IPS DF 6.9 (cell line): ENCODE measurements at regions not wholly inside any gene's neighbourhood (a gene's known extent, or its start where the extent isn't known, plus 50 kb on each side); places are given as distances from the start of the nearest gene placed in this dataset.
"Not testable (repeated sequence)": the region's sequence is repeated elsewhere in the genome, so short reads cannot be mapped to it uniquely, and the experiment has no call there.

Experiments
- DNase-seq: peaks from one replicate; pipeline ENCODE4 v3.0.0-alpha.2; 2013; ENCODE audit warnings: low read depth, low spot score
- H3K27ac ChIP-seq: one replicate; pipeline ENCODE4 v1.5.1; 2013; ENCODE audit warnings: low read length, control low read depth
- H3K27me3 ChIP-seq: 2 replicates; pipeline ENCODE4 v1.6.1; 2013; ENCODE audit warnings: mild to moderate bottlenecking, low read length; ENCODE audit not compliant: control insufficient read depth, insufficient read depth
- H3K36me3 ChIP-seq: 2 replicates; pipeline ENCODE4 v1.6.1; 2013; ENCODE audit warnings: low read length; ENCODE audit not compliant: control insufficient read depth, insufficient read depth
- H3K4me1 ChIP-seq: 2 replicates; pipeline ENCODE4 v1.6.1; 2013; ENCODE audit warnings: low read length; ENCODE audit not compliant: control insufficient read depth, insufficient read depth
- H3K4me3 ChIP-seq: 2 replicates; pipeline ENCODE4 v1.5.1; 2013; ENCODE audit warnings: mild to moderate bottlenecking, low read length
- H3K9me3 ChIP-seq: 2 replicates; pipeline ENCODE4 v1.6.1; 2013; ENCODE audit warnings: low read length, inconsistent platforms; ENCODE audit not compliant: control insufficient read depth, insufficient read depth
- WGBS: extraction: QIAGEN DNeasy Blood & Tissue Kit; methylation state at CpG from one replicate; pipeline ENCODE4 v1.1.7; 2013; ENCODE audit warnings: mixed read lengths, missing lambda C conversion rate; ENCODE audit not compliant: insufficient read length, insufficient coverage; 5-methylcytosine and 5-hydroxymethylcytosine counted together

DNA sequence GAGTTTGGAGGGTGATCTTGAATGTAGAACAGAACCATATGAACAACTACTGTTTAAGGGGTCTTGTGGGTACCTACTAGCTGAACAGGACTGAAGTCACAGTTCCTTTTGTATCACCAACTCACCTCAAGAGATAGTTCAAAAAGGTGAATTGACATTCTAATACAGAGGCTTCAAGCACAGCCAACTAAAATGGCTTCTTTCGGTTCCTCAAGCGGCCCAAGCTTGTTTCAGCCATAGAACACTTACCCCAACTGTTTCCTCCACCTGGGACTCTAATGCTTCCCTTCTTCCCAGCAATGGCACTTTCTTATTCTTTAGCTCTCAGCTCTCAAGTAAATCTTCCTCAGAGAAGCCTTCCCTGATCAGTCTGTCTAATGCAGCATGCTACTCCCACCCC lies 277.5 kb upstream of the GK2 start:
- H3K4me1 ChIP-seq: no peaks in the 10 kb centered on the region
- no peak overlapping the region for H3K27ac ChIP-seq
- H3K9me3 ChIP-seq: no peaks in the 10 kb centered on the region
- DNase-seq: no peak
- H3K27me3 ChIP-seq: no peaks in the 10 kb centered on the region
- H3K4me3 ChIP-seq: no peak overlapping the region
- no peaks in the 10 kb centered on the region for H3K36me3 ChIP-seq
- whole genome bisulfite sequencing: no CpG with 5 or more reads among the region's 2 CpGs

DNA sequence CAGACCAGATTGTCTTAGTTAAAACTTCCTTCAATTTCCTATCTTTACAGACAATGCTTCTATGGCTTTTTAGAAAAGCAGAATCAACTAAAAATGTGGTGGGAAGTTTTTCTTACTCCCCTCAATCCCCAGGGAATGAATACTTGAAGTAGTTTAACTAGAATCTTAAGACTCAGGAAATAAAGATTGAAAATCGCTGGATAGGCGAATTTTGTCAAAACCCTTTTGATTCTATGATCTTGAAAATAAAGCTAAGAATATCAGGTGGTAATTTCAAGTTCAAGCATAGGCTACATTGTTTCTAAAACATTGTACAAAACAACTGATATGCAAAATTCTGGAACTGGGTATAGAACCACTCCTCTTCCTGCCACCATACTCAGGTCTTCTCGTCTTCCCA lies 276.5 kb upstream of the GK2 start:
- H3K9me3 ChIP-seq: no peaks in the 10 kb centered on the region
- H3K4me1 ChIP-seq: no peaks in the 10 kb centered on the region
- no peak for DNase-seq
- no peaks in the 10 kb centered on the region for H3K27me3 ChIP-seq
- no CpG with 5 or more reads among the region's 3 CpGs for WGBS
- no peaks in the 10 kb centered on the region for H3K36me3 ChIP-seq
- H3K27ac ChIP-seq: no peak overlapping the region
- no peak overlapping the region for H3K4me3 ChIP-seq

DNA sequence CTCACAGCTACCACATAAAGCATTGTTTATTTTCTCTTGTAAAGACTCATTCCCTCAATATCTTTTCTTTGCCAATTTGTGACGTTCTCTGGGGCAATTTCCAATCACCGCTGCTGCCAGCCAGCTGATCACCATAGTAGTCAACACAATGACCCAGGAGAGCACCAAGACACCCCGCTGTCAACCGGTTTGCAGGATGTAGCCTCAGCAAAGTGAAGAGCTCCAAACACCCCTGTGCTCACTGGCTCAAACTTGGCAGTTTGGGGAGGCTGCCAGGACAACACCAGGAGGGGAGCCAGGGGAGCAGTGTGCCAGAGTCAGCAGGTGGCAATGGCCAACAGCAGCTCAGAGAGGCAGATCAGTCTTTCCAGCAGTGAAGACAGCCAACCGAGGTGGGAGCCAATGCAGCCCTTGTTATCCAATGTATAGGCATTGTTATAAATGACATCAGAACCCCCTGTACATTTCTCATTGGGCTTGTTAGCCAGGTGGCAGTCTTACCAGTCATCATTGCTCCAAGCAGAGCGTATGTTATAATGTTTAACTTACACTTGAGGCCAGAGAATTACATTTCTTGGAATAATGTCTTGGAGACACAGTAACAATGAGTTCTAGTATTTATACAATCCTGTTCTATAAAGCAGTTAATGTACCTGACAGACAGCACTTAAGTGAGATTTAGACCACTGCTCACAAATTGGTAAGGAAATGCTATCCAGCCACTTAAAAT lies 274.9 kb upstream of the GK2 start:
- no peaks in the 10 kb centered on the region for H3K4me1 ChIP-seq

DNA sequence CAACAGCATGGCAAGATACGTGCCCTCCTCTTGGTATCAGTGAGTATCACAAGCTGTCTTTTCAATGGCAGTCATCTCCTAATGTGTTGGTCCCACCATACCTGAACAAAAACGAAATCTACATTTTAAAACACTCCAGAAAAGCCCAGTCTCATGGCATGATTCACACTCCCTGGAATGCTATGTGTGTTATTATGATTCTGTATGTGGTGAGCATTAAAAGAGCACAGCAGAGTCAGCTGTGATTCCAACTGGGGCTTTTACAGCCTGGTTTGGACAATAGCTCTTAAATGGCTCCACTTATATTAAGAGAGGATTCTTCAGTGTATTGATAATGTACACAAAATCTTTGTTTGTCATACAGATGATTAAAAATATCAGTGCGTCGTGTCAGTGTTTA lies 274.1 kb upstream of the GK2 start:
- H3K4me1 ChIP-seq: no peaks in the 10 kb centered on the region
- WGBS: no CpG with 5 or more reads among the region's 4 CpGs
- no peaks in the 10 kb centered on the region for H3K9me3 ChIP-seq
- H3K4me3 ChIP-seq: no peak overlapping the region
- no peak overlapping the region for H3K27ac ChIP-seq
- no peaks in the 10 kb centered on the region for H3K36me3 ChIP-seq
- H3K27me3 ChIP-seq: no peaks in the 10 kb centered on the region; the same call in 1 of the 2 replicates
- no peak for DNase-seq

More for the DNA sequence above, 274.9 kb upstream of the GK2 start:
- DNase-seq: no peak
- Histone ChIP-seq H3K27me3 (no peaks in the 10 kb centered on the region; the same call in 1 of the 2 replicates), H3K4me3 (no peak overlapping the region), H3K9me3 (no peaks in the 10 kb centered on the region), H3K27ac (no peak overlapping the region), H3K36me3 (no peaks in the 10 kb centered on the region)
- no CpG with 5 or more reads among the region's 6 CpGs for WGBS

DNA sequence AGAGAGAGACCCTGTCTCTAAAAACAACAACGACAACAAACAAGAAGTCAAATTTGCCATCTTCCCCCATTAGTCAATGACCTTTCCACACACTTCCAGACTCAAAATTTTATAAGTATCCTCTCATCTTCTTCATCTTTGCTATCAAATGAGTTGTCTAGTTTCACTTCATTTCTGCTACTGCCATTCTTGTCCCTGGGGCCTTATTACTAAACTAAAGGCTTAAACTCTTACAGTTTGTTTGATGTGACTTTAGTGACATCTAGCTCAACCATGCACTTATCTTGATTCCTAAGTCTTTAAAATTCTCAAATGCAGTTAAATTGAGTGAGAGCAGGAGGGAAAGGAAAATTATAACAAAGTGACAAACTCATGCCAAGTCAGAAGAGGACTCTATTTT lies 271.8 kb upstream of the GK2 start:
- Histone ChIP-seq H3K27ac (no peak overlapping the region), H3K27me3 (no peaks in the 10 kb centered on the region; the same call in 1 of the 2 replicates), H3K4me3 (no peak overlapping the region), H3K9me3 (no peaks in the 10 kb centered on the region), H3K4me1 (no peaks in the 10 kb centered on the region), H3K36me3 (no peaks in the 10 kb centered on the region)
- no CpG with 5 or more reads among the region's 1 CpG for WGBS
- no peak for DNase-seq

DNA sequence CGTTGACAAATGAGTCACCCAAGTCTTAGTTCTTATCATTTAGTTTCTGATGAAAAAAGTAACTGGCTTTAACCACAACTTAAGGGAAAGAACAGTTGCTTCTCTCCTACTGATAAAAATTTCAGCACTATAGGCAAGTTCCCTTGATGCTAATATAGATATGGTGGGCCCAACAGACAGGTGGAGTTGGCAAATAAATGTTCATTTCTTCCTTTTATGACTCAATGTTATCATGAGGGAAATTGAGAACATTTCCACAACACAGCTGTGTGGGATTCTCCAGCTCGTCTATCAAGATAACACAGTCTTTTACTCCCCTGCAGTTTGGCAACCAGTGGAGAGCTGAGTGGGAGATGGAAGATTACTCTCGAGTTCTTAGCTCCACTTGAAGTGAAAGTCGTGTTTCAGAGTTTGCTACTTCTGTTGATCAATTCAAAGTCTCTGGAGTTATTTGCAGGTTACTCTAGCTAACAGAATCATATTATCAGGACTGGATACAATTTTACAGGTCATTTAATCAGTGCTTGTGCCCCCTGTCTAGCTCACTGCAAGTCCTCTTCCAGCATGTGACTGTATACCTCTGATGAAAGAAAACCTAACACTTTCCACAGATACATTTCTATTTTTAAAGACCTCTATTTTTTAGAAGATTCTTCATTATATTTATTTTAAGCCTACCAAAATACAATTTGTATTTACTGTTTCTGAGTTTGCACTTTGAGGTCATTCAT lies 270.6 kb upstream of the GK2 start:
- WGBS: no CpG with 5 or more reads among the region's 4 CpGs
- Histone ChIP-seq H3K27ac (no peak overlapping the region), H3K4me1 (no peaks in the 10 kb centered on the region), H3K27me3 (no peaks in the 10 kb centered on the region; the same call in 1 of the 2 replicates), H3K9me3 (no peaks in the 10 kb centered on the region), H3K4me3 (no peak overlapping the region), H3K36me3 (no peaks in the 10 kb centered on the region)
- no peak for DNase-seq

DNA sequence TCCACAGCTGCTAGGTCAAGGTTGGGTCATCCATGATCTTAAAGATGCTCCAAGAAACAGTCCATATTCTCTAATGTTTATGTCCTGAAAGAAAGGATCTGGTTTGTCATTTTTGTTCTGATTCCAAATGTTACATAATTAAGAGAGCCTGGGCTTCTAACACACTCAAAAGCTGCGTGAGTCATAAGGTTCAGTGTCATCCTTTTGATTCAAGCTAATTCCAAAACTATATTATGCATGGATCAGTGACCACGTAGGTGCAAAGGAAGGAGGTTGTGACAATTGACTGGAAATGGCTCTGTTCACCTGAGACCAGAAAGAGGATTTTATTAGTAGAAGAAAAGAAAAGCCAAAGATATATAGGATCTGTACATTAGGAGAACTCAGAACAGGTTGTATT lies 268.7 kb upstream of the GK2 start:
- Histone ChIP-seq H3K9me3 (no peaks in the 10 kb centered on the region), H3K27ac (no peak overlapping the region), H3K27me3 (no peaks in the 10 kb centered on the region; the same call in 1 of the 2 replicates), H3K4me1 (no peaks in the 10 kb centered on the region), H3K36me3 (no peaks in the 10 kb centered on the region), H3K4me3 (no peak overlapping the region)
- no peak for DNase-seq
- WGBS: no CpG with 5 or more reads among the region's 2 CpGs

DNA sequence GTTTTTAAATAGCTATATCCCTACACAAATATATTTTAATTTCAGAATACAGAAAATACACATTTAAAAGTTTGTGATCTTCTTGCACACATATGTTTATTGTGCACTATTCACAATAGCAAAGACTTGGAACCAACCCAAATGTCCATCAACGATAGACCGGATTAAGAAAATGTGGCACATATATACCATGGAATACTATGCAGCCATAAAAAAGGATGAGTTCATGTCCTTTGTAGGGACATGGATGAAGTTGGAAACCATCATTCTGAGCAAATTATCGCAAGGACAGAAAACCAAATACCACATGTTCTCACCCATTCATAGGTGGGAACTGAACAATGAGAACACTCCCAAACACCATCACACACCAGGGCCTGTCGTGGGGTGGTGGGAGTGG lies 266.9 kb upstream of the GK2 start:
- not testable (repeated sequence) for DNase-seq, H3K9me3 ChIP-seq, H3K4me3 ChIP-seq, H3K27ac ChIP-seq, H3K4me1 ChIP-seq, H3K27me3 ChIP-seq, H3K36me3 ChIP-seq
- no CpG with 5 or more reads among the region's 4 CpGs for whole genome bisulfite sequencing

DNA sequence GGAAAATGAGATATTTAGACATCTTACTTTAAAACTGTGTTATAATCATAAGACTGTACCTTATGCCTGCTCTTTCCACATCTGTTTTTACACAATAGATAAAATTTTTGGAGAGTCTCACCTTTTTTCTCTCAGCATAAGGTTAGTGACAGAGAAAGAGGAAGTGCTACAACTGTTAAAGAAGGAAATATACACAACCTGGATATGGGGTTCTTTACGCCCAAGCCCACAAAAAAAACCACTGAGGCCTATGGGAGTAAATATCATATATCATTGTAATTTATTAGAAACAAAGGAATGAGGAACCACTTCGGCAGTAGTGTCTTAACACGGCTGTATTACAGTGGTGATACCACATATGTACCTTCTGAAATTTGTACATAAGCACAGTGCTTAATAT lies 265.9 kb upstream of the GK2 start:
- Histone ChIP-seq H3K9me3 (no peaks in the 10 kb centered on the region), H3K4me1 (no peaks in the 10 kb centered on the region), H3K4me3 (no peak overlapping the region), H3K27ac (no peak overlapping the region), H3K36me3 (no peaks in the 10 kb centered on the region), H3K27me3 (no peaks in the 10 kb centered on the region; the same call in 1 of the 2 replicates)
- no peak for DNase-seq
- WGBS: no CpG with 5 or more reads among the region's 3 CpGs

DNA sequence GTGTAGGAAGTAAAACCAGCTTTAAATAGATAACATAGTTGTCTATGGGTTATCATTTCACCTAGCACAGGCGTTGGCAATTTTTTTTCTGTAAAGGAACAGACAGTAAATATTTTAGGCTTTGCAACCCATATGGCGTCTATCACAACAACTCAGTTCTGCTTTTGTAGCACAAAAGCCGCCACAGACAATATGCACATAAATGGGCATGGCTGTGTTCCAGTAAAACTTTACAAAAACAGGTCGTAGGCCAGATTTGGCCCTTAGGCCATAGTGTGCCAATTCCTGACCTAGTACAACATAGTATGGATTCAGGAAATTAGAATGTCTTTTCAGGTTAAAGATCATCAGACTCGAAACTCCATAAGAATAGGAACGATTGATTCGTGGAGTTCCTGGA lies 265.3 kb upstream of the GK2 start:
- Histone ChIP-seq H3K4me1 (no peaks in the 10 kb centered on the region), H3K36me3 (no peaks in the 10 kb centered on the region)
- no CpG with 5 or more reads among the region's 7 CpGs for WGBS

More for the DNA sequence above, 265.3 kb upstream of the GK2 start:
- Histone ChIP-seq H3K27me3 (no peaks in the 10 kb centered on the region), H3K27ac (no peak overlapping the region), H3K4me3 (no peak overlapping the region), H3K9me3 (no peaks in the 10 kb centered on the region)
- no peak for DNase-seq
